Astrocyte of the spinal cord (primary cell): ENCODE measurements at regions not wholly inside any gene's neighbourhood (a gene's known extent, or its start where the extent isn't known, plus 50 kb on each side); places are given as distances from the start of the nearest gene placed in this dataset.
"Not testable (repeated sequence)": the region's sequence is repeated elsewhere in the genome, so short reads cannot be mapped to it uniquely, and the experiment has no call there.

Experiments used
- DNase-seq: peaks from one replicate; pipeline ENCODE4 v3.0.0; 2011; ENCODE audit warnings: low read depth, low spot score
- H3K4me3 ChIP-seq: 2 replicates; pipeline ENCODE4 v1.5.1; 2011; ENCODE audit warnings: low read depth, mild to moderate bottlenecking, low read length, moderate library complexity
- in situ Hi-C: cut with HindIII; loops from 2 replicates; pipeline ENCODE4 v1.10.0; 2017; ENCODE audit warnings: low sequenced_read_pairs
- TF ChIP-seq, protein P1 (sequence below): IDR thresholded peaks from 2 replicates; pipeline ENCODE4 v1.5.1; 2012; ENCODE audit warnings: low read depth, mild to moderate bottlenecking, low read length, inconsistent platforms

DNA sequence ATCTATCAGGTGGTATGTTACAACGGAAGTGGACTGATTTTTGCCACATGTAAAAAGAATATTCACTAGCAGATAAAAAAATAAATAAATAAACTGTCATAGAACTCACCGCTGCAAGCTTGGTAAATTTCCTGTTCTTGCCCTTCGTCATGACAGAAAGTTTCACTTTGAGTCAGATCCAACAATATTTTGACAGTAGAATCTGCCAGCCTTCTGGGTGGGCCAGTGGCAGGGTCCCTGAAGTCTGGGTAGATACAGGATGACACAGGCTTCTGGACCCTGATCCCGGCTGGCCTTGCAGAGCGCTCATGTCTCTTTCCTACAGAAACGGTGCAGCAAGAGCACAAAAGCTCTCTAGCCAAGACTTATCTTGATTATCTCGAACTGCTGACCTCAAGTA is 97.8 kb upstream of the PMAIP1 start:
- no peak for DNase-seq
- in situ Hi-C loops, result no loop called here
- TF ChIP-seq, protein P1, sequence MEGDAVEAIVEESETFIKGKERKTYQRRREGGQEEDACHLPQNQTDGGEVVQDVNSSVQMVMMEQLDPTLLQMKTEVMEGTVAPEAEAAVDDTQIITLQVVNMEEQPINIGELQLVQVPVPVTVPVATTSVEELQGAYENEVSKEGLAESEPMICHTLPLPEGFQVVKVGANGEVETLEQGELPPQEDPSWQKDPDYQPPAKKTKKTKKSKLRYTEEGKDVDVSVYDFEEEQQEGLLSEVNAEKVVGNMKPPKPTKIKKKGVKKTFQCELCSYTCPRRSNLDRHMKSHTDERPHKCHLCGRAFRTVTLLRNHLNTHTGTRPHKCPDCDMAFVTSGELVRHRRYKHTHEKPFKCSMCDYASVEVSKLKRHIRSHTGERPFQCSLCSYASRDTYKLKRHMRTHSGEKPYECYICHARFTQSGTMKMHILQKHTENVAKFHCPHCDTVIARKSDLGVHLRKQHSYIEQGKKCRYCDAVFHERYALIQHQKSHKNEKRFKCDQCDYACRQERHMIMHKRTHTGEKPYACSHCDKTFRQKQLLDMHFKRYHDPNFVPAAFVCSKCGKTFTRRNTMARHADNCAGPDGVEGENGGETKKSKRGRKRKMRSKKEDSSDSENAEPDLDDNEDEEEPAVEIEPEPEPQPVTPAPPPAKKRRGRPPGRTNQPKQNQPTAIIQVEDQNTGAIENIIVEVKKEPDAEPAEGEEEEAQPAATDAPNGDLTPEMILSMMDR, result no peak
- H3K4me3 ChIP-seq, result no peak overlapping the region

DNA sequence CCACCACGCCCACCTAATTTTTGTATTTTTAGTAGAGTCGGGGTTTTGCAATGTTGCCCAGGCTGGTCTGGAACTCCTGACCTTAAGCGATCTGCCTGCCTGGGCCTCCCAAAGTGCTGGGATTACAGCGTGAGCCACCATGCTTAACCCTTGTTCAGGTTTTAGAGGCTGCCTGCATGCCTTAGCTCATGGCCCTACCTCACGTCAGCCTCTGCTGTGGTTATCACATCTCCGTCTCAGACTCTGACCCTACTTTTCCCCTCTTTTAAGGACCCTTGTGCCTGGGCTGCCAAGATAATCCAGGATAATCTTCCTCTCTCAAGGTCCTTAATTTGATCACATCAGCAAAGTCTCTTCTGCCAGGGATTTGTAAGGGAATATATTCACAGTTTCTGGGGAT is 98.2 kb upstream of the PMAIP1 start:
- DNase-seq, result no peak
- TF ChIP-seq, protein P1, result no peak
- H3K4me3 ChIP-seq, result no peak overlapping the region
- in situ Hi-C loops, result no loop called here

DNA sequence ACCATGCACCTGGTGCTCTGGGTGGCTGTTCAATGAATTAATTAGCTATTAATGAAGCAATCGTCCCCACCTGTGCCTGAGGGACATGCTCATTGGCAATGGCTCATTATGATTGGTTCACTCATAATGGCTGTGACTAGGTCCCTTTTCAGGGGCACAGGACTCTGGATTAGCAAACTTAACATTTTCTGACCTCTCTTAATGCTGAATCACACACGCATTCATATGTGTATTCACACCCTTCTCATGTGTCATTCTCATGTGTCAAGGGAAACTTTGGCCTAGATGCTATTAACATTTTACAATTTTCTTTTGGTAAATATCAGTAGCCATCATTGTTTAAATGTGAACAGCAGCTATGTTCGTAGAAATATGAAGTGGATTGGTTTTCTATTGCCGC is 98.9 kb upstream of the PMAIP1 start:
- no peak for DNase-seq
- TF ChIP-seq, protein P1, result no peak
- in situ Hi-C loops, result no loop called here
- no peak overlapping the region for H3K4me3 ChIP-seq

DNA sequence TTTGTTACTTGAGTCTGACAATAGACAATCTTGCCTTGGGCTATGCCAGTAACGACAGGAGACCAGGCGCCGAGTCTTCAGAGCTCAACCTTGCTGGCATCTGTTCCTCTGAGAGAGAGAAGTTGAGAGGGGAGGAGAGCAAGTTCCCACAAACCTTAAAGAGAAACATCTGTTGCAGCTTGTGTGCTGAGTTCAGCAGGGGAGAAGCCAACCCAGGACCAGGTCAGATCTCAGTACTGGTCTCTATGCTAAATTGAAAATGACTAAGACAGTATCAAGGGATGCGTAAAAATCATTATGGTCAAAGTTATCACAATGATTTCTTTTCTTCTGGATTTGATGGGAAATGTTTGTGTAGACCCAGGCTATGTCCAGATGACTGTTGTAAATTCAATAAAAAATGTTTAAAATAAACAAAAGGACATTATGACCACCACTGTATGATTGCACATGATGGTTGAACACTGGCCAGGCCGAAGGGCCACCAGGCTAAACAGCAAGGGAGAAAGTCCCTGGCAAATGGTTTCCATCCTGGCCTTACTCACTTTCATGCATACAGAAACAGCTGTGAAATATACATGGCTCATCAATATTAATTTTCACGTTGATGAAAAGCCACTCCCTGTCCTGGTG is 100.3 kb upstream of the PMAIP1 start:
- TF ChIP-seq, protein P1, result no peak
- DNase-seq, result peak; percentile 15
- in situ Hi-C loops, result no loop called here
- H3K4me3 ChIP-seq, result no peak overlapping the region

DNA sequence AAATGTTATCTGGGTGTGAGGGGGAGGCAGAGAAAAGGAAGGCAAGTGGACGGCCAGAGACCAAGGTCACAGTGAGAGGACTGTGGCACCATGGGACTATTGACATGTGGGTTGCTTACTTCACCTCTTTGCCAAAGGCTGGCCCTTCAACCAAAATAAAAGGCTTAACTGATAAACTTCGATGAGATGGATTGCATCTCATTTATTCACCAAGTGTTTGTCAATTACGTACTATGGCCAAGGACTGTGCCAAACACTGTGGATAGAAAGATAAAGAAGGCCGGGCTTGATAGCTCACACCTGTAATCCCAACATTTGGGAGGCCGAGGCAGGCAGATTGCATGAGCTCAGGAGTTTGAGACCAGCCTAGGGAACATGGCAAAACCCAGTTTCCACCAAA is 98.7 kb upstream of the CCBE1 start:
- H3K4me3 ChIP-seq, result no peak overlapping the region
- TF ChIP-seq, protein P1, result no peak
- no peak for DNase-seq
- in situ Hi-C loops, result no loop called here

DNA sequence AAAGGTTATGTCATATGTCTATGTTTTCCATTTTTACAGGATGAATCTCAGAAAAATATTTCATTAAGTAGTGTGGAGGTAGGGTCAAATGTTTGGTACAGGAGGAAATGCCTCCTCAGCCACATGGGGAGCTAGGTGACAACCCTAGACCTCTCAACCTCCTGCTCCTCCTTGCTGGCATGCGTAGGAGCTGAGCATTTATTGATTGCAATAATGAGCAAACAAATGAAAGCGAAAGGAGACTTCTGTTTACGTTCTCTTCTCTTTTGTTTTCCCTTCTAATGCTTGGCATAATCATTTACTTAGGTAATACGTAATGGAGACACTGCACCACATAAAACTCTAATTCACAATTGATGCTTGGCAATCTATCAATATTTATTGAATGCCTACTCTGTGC is 95.1 kb upstream of the CCBE1 start:
- in situ Hi-C loops, result no loop called here
- DNase-seq, result no peak

DNA sequence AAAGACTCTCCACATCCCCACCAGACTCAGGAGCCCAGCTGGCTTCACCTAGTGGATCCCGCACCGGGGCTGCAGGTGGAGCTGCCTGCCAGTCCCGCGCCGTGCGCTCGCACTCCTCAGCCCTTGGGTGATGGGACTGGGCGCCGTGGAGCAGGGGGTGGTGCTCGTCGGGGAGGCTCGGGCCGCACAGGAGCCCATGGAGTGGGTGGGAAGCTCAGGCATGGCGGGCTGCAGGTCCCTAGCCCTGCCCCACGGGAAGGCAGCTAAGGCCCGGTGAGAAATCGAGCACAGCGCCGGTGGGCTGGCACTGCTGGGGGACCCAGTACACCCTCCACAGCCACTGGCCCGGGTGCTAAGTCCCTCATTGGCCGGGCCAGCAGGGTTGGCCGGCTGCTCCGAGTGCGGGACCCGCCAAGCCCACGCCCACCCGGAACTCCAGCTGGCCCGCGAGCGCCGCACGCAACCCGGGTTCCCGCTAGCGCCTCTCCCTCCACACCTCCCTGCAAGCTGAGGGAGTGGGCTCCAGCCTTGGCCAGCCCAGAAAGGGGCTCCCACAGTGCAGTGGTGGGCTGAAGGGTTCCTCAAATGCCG is 93.2 kb upstream of the CCBE1 start:
- in situ Hi-C loops, result not testable (repeated sequence)

More for the DNA sequence above, 95.1 kb upstream of the CCBE1 start:
- no peak overlapping the region for H3K4me3 ChIP-seq
- TF ChIP-seq, protein P1, result no peak

More for the DNA sequence above, 93.2 kb upstream of the CCBE1 start:
- H3K4me3 ChIP-seq, DNase-seq: not testable (repeated sequence)
